ENCODE measurements at regions not wholly inside any gene's neighbourhood (a gene's known extent, or its start where the extent isn't known, plus 50 kb on each side); places are given as distances from the start of the nearest gene placed in this dataset.
A peak's percentile ranks its signal among the peaks of the same experiment; 100 is the strongest.

- Mint-ChIP-seq H3K4me1 (ENCODE audit: low read depth, unreplicated experiment) (peaks cover 8% of the 10 kb centered on the region), H3K27me3 (ENCODE audit: unreplicated experiment) (no peaks in the 10 kb centered on the region), H3K36me3 (ENCODE audit: insufficient read depth, unreplicated experiment) (no peaks in the 10 kb centered on the region), H3K4me3 (ENCODE audit: low read depth, unreplicated experiment) (no peak overlapping the region), H3K9me3 (ENCODE audit: low read depth, unreplicated experiment) (no peaks in the 10 kb centered on the region), H3K27ac (ENCODE audit: unreplicated experiment) (no peak overlapping the region)
- TF ChIP-seq CTCF (IDR thresholded peaks at IDR 0.05; ENCODE audit: unreplicated experiment) = no peak
- CTCF ChIA-PET = interaction anchor here (0.8 to 1.1 kb wide), 2 partner anchors 14 to 35 kb away, joined by 3 read pairs; no protein-coding TSS in a partner anchor
- intact Hi-C loops (cut with micrococcal nuclease; ENCODE audit: unreplicated experiment) = no loop called here
- BruUV-seq (replicated peaks) = no TSS peak
- DNase-seq = no peak
These were observed 158.4 kb downstream of the C12orf50 start for GRCh38 chr12:87870493-87871460.

DNA sequence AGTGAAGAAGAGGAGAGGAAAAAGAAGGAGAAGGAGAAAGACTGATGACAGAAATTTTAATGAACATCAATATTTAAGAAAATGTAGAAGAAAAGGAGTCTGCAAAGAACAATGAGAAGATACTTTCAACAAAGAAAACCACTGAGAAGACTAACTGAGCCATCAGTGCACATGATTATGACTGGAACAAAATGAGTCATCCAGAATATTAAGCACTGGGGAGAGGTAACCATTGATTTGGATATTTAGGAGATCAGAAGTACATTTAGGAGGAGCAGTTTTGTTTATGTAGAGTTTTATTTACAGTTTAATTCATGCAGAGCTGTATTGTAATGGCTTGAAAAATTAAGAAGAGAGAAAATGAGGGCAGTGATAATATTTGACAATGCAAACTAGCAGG, 159.1 kb downstream of the C12orf50 start:
- H3K9me3 Mint-ChIP-seq (ENCODE audit: low read depth, unreplicated experiment) = no peaks in the 10 kb centered on the region
- DNase-seq = no peak
- CTCF ChIA-PET = interaction anchor here (1.1 kb wide), 1 partner anchor 36 kb away, joined by 3 read pairs; no protein-coding TSS in a partner anchor
- intact Hi-C loops (cut with micrococcal nuclease; ENCODE audit: unreplicated experiment) = no loop called here
- no peak overlapping the region for H3K27ac Mint-ChIP-seq (ENCODE audit: unreplicated experiment)
- no peak for TF ChIP-seq CTCF (IDR thresholded peaks at IDR 0.05; ENCODE audit: unreplicated experiment)
- BruUV-seq (replicated peaks) = no TSS peak
- H3K36me3 Mint-ChIP-seq (ENCODE audit: insufficient read depth, unreplicated experiment) = no peaks in the 10 kb centered on the region
- H3K27me3 Mint-ChIP-seq (ENCODE audit: unreplicated experiment) = no peaks in the 10 kb centered on the region
- no peak overlapping the region for H3K4me3 Mint-ChIP-seq (ENCODE audit: low read depth, unreplicated experiment)
- H3K4me1 Mint-ChIP-seq (ENCODE audit: low read depth, unreplicated experiment) = peaks cover 8% of the 10 kb centered on the region

DNA sequence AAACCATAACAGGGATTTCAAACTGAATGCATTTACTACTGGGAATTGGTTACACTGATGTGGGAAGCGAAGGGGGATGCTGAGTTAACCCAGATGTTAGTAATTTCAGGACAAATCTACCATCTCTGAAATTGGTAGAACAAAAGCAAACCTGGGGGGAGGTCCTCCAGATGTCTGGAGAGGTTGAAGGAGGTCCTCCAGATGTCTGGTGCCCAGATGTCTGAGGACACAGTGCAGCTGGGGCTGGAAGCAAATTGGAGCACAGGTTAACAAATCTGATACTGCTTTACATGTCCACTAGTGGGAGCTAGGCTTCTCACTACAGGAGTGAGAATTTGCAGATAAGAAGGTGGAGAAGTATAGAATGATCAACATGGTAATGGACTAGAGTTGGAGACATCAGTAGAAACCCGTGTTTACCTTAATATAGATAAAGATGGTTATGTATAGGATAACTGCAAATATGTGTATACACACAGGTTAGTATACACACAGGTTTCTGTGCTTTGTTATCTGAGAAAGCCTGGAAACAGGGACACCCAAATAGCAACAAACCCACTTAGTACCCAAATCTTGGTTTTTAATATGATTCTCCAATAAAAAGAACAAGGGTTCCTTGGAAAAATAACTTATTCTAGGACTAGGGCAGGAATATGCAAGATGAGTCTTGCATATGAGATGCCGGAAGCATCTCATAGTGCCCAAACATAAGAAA, 162.5 kb downstream of the C12orf50 start:
- Mint-ChIP-seq H3K4me1 (ENCODE audit: low read depth, unreplicated experiment) (peaks cover 8% of the 10 kb centered on the region), H3K9me3 (ENCODE audit: low read depth, unreplicated experiment) (no peaks in the 10 kb centered on the region), H3K27ac (ENCODE audit: unreplicated experiment) (no peak overlapping the region), H3K27me3 (ENCODE audit: unreplicated experiment) (no peaks in the 10 kb centered on the region), H3K36me3 (ENCODE audit: insufficient read depth, unreplicated experiment) (no peaks in the 10 kb centered on the region), H3K4me3 (ENCODE audit: low read depth, unreplicated experiment) (no peak overlapping the region)
- CTCF ChIA-PET = no interaction called here
- peak; percentile 8 for DNase-seq
- intact Hi-C loops (cut with micrococcal nuclease; ENCODE audit: unreplicated experiment) = loop anchor here (1.0 to 5.0 kb wide), 2 partner anchors 86 to 129 kb away; no protein-coding TSS in a partner anchor
- TF ChIP-seq CTCF (IDR thresholded peaks at IDR 0.05; ENCODE audit: unreplicated experiment) = peak; percentile 41
- BruUV-seq (replicated peaks) = no TSS peak

DNA sequence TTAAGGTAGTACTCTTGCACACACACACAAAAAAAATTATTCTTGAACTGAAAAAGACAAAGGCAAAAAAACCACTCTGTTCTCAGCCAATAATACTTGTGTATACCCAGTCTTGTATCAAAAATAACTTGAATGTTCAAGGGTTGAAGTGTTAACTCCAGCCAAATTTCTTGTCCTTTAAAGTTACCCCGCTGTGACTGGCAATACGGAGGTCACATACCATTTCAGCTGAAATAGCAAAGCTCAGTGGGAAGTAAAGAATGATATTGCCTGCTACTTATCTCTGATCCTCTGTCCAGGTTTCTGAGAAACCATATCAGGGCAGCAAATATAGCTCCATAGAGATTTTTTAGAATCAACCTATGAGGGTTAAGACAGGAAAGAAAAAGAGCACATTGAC, 167.4 kb downstream of the C12orf50 start:
- no peak for TF ChIP-seq CTCF (IDR thresholded peaks at IDR 0.05; ENCODE audit: unreplicated experiment)
- Mint-ChIP-seq H3K4me3 (ENCODE audit: low read depth, unreplicated experiment) (no peak overlapping the region), H3K27me3 (ENCODE audit: unreplicated experiment) (no peaks in the 10 kb centered on the region), H3K36me3 (ENCODE audit: insufficient read depth, unreplicated experiment) (no peaks in the 10 kb centered on the region), H3K4me1 (ENCODE audit: low read depth, unreplicated experiment) (peaks cover 8% of the 10 kb centered on the region), H3K9me3 (ENCODE audit: low read depth, unreplicated experiment) (no peaks in the 10 kb centered on the region), H3K27ac (ENCODE audit: unreplicated experiment) (no peak overlapping the region)
- intact Hi-C loops (cut with micrococcal nuclease; ENCODE audit: unreplicated experiment) = no loop called here
- no peak for DNase-seq
- no TSS peak for BruUV-seq (replicated peaks)
- CTCF ChIA-PET = no interaction called here
